OCI-LY7 (cell line): ENCODE measurements at regions not wholly inside any gene's neighbourhood (a gene's known extent, or its start where the extent isn't known, plus 50 kb on each side); places are given as distances from the start of the nearest gene placed in this dataset.

Source experiments
- BruUV-seq: library from RNA; stranded (reverse); fragments of 400-500 nt; replicated peaks from 2 replicates; lab custom pipeline; 2021; lab: Mats Ljungman, UMichigan
- CTCF ChIA-PET: fragments of 300-600 bp; sonication (Branson Sonifier 250); formaldehyde crosslinking; loops from one replicate; lab custom pipeline; 2022; ENCODE audit warnings: antibody characterized with exemption; ENCODE audit not compliant: unreplicated experiment; lab: Charles Lee
- POLR2A ChIA-PET: fragments of 300-600 bp; sonication (Branson Sonifier 250); formaldehyde crosslinking; loops from one replicate; lab custom pipeline; 2022; ENCODE audit warnings: antibody characterized with exemption; lab: Charles Lee
- DNase-seq: peaks from one replicate; pipeline ENCODE4 v3.0.0-alpha.2; 2015; ENCODE audit warnings: low spot score
- H2AFZ ChIP-seq: fragments of 200-600 bp; sonication (generic), shearing (Covaris generic); 2 replicates; pipeline ENCODE4 v1.6.1; 2014; ENCODE audit warnings: mild to moderate bottlenecking, antibody characterized with exemption, low read length, moderate library complexity
- H3K27ac ChIP-seq: fragments of 200-600 bp; sonication (generic); 2 replicates; pipeline ENCODE4 v1.5.1; 2014; ENCODE audit warnings: mixed run types, low read depth, mild to moderate bottlenecking, moderate library complexity, low read length, inconsistent platforms; ENCODE audit not compliant: poor library complexity, severe bottlenecking
- H3K36me3 ChIP-seq: fragments of 200-600 bp; sonication (generic); 2 replicates; pipeline ENCODE4 v1.6.1; 2014; ENCODE audit warnings: mild to moderate bottlenecking, antibody characterized with exemption, low read length, moderate library complexity, mixed read lengths; ENCODE audit not compliant: insufficient read depth
- H3K4me1 ChIP-seq: fragments of 200-600 bp; sonication (generic); 2 replicates; pipeline ENCODE4 v1.5.1; 2014; ENCODE audit warnings: mild to moderate bottlenecking, low read length; ENCODE audit not compliant: insufficient read depth, poor library complexity, severe bottlenecking
- H3K4me2 ChIP-seq: fragments of 200-600 bp; sonication (generic); 2 replicates; pipeline ENCODE4 v1.6.1; 2014; ENCODE audit warnings: mild to moderate bottlenecking, low read length
- H3K4me3 ChIP-seq: fragments of 200-600 bp; sonication (generic); 2 replicates; pipeline ENCODE4 v1.5.1; 2014; ENCODE audit warnings: mild to moderate bottlenecking, low read depth, low read length; ENCODE audit not compliant: poor library complexity, severe bottlenecking
- H3K79me2 ChIP-seq: fragments of 200-600 bp; sonication (generic); 2 replicates; pipeline ENCODE4 v1.6.1; 2016; ENCODE audit warnings: low read depth, mild to moderate bottlenecking, low read length, moderate library complexity, mixed read lengths; ENCODE audit not compliant: insufficient read depth
- H3K9me2 ChIP-seq: fragments of 200-600 bp; sonication (generic); 2 replicates; pipeline ENCODE4 v1.6.1; 2016; ENCODE audit warnings: mild to moderate bottlenecking, low read length, mixed read lengths; ENCODE audit not compliant: insufficient read depth
- H3K9me3 ChIP-seq: fragments of 200-600 bp; sonication (generic); 2 replicates; pipeline ENCODE4 v1.6.1; 2014; ENCODE audit warnings: mild to moderate bottlenecking, mixed run types, low read length, mixed read lengths
- H4K20me1 ChIP-seq: fragments of 200-600 bp; sonication (generic); 2 replicates; pipeline ENCODE4 v1.6.1; 2014; ENCODE audit warnings: mild to moderate bottlenecking, antibody characterized with exemption, low read length, moderate library complexity, mixed read lengths; ENCODE audit not compliant: insufficient read depth
- EZH2phosphoT487 ChIP-seq: fragments of 200-600 bp; sonication (generic); IDR thresholded peaks from 2 replicates; pipeline ENCODE4 v1.6.1; 2018; ENCODE audit warnings: low read depth, borderline replicate concordance, mild to moderate bottlenecking, mixed run types, antibody characterized with exemption, low read length, moderate library complexity, mixed read lengths
- intact Hi-C: fragments of 100-400 bp; cut with micrococcal nuclease; formaldehyde crosslinking; loops from one replicate; pipeline ENCODE4 v1.10.0; 2022; ENCODE audit not compliant: unreplicated experiment
- TF ChIP-seq, protein P1 (sequence below): fragments of 200-600 bp; sonication (generic); conservative IDR thresholded peaks from 2 replicates; pipeline ENCODE4 v1.5.1; 2014; ENCODE audit warnings: mild to moderate bottlenecking, antibody characterized with exemption, low read length, moderate library complexity, mixed read lengths

DNA sequence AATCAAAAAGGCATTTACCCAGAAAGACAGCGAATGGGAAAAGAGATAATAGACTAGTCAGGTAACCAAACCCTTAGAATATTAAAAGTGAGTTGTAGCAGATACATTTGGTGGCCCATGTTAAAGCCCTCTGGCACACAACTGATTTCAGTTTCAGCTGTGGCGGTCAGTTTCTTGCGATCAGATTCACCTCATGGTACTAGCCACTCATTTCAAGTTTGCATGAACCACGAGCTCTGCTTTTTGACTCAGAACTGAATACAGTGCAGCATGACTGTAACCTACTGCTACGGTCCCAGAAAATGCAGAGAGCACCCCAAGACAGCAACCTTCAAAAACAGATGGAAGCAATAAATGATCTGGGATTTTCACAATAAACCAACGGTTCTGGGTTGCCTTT, 919.1 kb upstream of the PCDH10 start:
- intact Hi-C loops: no loop called here
- H3K9me2 ChIP-seq: no peaks in the 10 kb centered on the region
- TF ChIP-seq, protein P1, sequence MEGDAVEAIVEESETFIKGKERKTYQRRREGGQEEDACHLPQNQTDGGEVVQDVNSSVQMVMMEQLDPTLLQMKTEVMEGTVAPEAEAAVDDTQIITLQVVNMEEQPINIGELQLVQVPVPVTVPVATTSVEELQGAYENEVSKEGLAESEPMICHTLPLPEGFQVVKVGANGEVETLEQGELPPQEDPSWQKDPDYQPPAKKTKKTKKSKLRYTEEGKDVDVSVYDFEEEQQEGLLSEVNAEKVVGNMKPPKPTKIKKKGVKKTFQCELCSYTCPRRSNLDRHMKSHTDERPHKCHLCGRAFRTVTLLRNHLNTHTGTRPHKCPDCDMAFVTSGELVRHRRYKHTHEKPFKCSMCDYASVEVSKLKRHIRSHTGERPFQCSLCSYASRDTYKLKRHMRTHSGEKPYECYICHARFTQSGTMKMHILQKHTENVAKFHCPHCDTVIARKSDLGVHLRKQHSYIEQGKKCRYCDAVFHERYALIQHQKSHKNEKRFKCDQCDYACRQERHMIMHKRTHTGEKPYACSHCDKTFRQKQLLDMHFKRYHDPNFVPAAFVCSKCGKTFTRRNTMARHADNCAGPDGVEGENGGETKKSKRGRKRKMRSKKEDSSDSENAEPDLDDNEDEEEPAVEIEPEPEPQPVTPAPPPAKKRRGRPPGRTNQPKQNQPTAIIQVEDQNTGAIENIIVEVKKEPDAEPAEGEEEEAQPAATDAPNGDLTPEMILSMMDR: no peak
- no peak overlapping the region for H3K4me3 ChIP-seq
- DNase-seq: no peak
- H3K36me3 ChIP-seq: no peaks in the 10 kb centered on the region; the same call in 1 of the 2 replicates
- no peaks in the 10 kb centered on the region for H4K20me1 ChIP-seq
- no peak overlapping the region for H3K4me2 ChIP-seq
- H2AFZ ChIP-seq: peak overlapping the region; percentile 15; the same call in 1 of the 2 replicates
- no peak overlapping the region for H3K27ac ChIP-seq
- no peaks in the 10 kb centered on the region for H3K4me1 ChIP-seq
- peaks cover 17% of the 10 kb centered on the region; the same call in 1 of the 2 replicates for H3K9me3 ChIP-seq
- no peaks in the 10 kb centered on the region for H3K79me2 ChIP-seq
- no TSS peak for BruUV-seq
- POLR2A ChIA-PET: interaction anchor here (0.7 to 1.0 kb wide), 2 partner anchors 8 to 102 kb away, joined by 3 read pairs; no protein-coding TSS in a partner anchor
- CTCF ChIA-PET: no interaction called here

- H3K9me2 ChIP-seq: no peaks in the 10 kb centered on the region
- no peak for DNase-seq
- H3K4me2 ChIP-seq: no peak overlapping the region
- no peak overlapping the region for H3K27ac ChIP-seq
- ChIA-PET CTCF (no interaction called here), POLR2A (no interaction called here)
- BruUV-seq: no TSS peak
- peak overlapping the region; percentile 5; the same call in 1 of the 2 replicates for H2AFZ ChIP-seq
- no peaks in the 10 kb centered on the region for H4K20me1 ChIP-seq
- H3K79me2 ChIP-seq: no peaks in the 10 kb centered on the region
- no peak overlapping the region for H3K4me3 ChIP-seq
- H3K9me3 ChIP-seq: peaks cover 21% of the 10 kb centered on the region; the same call in 1 of the 2 replicates
- H3K36me3 ChIP-seq: peaks cover 4% of the 10 kb centered on the region; the same call in 1 of the 2 replicates
- intact Hi-C loops: loop anchor here (5.0 kb wide), 1 partner anchor 159 kb away; no protein-coding TSS in a partner anchor
- no peak for TF ChIP-seq EZH2phosphoT487
- TF ChIP-seq, protein P1: no peak
- H3K4me1 ChIP-seq: no peaks in the 10 kb centered on the region
Observed at GRCh38 chr4:132238697-132239096, 910.4 kb upstream of the PCDH10 start.

GRCh38 chr4:132240081-132240480, 909.0 kb upstream of the PCDH10 start:
- H3K36me3 ChIP-seq: peaks cover 4% of the 10 kb centered on the region; the same call in 1 of the 2 replicates
- no peaks in the 10 kb centered on the region for H3K9me2 ChIP-seq
- no peak overlapping the region for H3K4me2 ChIP-seq
- no peaks in the 10 kb centered on the region for H3K79me2 ChIP-seq
- H3K4me1 ChIP-seq: no peaks in the 10 kb centered on the region
- CTCF ChIA-PET: no interaction called here
- H3K27ac ChIP-seq: no peak overlapping the region
- no TSS peak for BruUV-seq
- TF ChIP-seq, protein P1: no peak
- no peak for TF ChIP-seq EZH2phosphoT487
- H4K20me1 ChIP-seq: no peaks in the 10 kb centered on the region
- H2AFZ ChIP-seq: peak overlapping the region; percentile 64; the same call in 1 of the 2 replicates
- intact Hi-C loops: no loop called here
- H3K9me3 ChIP-seq: peaks cover 21% of the 10 kb centered on the region; the same call in 1 of the 2 replicates
- H3K4me3 ChIP-seq: no peak overlapping the region
- POLR2A ChIA-PET: no interaction called here
- no peak for DNase-seq
